GM21360 (cell line): ENCODE measurements at regions not wholly inside any gene's neighbourhood (a gene's known extent, or its start where the extent isn't known, plus 50 kb on each side); places are given as distances from the start of the nearest gene placed in this dataset.

Experiments used
- ATAC-seq: cut with Tn5 transposase; IDR thresholded peaks from one replicate; pipeline ENCODE4 v1.9.1; 2021; ENCODE audit warnings: mild to moderate bottlenecking, moderate library complexity; ENCODE audit not compliant: unreplicated experiment

DNA sequence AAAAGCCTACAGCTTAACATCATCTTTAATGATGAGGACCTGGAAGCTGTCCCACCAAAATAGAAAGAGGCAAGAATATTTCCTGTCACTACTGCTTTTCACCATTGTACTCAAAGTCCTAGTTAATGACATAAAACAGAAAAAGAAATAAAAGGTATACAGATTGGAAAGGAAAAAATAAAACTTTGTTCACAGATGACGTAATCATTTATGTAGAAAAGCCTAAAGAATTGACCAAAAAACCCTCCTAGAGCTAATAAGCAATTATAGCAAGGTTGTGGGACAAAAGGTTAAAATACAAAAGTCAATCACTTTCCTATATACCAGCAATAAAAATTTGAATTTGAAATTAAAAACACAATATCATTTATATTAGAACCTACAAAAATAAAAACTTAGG lies 97.2 kb upstream of the MDGA2 start:
- ATAC-seq: no peak

DNA sequence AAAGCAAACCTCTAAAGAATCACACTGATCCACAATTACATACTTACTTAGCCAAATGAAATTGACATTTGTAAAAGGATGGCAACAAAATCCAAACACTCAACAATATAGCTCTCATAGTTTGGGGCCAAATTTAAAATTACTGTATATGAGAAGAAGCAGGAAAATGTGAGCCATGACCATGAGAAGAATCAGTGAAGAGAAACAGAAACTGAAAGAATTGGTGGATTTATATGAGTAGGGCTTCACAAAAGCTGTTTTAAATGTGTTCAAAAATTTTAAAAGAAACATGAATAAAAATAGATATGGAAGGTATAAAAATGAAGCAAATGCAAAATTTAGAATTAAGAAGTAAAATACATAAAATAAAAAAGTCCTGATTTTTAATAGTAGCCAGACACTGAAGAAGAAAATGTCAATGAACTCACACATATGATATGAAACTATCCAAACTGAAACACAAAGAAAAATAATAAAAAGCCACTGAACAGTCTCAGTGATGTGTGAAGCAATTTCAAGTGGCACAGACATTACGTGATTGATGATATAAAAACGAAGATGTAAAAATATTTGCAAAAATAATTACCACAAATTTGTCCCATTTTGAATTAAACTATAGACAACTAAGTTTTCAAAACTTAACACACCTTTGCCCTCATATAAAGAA lies 87.9 kb upstream of the MDGA2 start:
- ATAC-seq: no peak

DNA sequence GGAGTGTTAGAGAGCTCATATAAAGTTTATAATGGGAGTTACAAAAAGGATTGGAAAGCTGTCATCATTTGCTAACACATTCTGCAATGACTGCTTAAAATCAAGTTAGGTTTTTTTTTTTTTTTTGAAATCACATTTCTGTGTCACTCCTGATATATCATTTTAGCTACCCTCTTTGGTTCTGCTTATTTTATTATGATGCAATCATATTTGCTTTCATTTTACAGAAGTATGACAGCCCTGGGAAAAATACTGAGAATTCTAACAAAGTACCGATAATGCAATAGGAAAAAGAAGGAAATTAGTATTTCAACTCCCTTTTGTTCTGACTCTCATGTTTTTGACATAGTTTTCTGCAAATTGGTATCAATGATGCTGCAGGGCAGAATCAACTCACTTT lies 71.6 kb upstream of the MDGA2 start:
- no peak for ATAC-seq

DNA sequence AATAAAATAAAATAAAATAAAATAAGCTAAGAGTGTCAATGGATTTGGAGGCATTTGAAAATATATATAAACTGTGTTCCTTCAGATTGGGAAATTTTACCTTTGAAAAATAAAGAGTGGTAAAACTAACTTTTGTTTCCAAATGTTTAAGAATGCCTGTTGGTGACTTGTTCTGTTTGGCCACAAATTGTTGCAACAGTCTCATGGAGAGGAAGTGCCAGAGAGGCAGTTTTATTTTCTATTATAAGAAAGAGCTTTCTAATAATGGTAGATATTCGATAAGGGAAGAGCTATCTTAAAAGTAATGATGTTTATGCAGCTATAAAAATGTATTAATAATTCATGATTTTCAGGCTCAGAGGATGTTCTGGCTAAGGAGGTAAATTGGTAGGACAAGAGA lies 68.8 kb upstream of the MDGA2 start:
- ATAC-seq: no peak

DNA sequence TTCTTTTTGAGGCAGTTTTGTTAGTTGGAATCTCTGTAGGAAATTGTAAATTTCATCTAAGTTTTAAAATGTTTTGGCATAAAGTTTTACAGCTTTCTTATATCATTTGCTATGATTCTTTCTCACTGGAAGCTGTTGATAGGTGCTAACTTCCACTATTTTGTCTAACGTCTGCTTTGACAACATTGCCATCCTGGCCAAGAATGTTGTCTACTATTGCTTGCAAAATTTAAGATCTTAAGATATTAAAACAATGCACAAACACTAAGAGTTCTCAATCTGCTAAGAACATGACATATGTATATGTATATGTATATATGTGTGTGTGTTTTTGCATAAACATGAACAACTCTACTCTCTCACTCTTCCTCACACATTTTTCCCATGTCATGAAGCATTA lies 64.1 kb upstream of the MDGA2 start:
- no peak for ATAC-seq

DNA sequence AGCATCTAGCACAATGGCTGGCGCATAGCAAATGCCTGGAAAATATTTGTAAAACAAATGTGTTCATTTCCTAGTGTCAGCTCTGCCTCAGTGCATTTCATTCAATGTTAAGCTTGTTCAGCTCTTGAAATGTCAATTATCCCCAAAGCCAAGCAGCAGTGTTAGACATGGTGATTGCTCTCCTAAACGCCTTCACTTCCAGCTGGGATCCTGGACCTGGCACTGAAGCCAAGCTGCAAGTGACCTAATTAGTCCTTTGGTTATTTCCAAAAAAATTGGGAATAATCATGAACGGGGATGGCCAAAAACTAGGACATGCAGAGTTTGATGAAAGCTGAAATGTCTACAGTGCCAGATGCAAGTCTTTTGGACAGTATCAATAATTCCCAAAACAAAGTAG lies 54.9 kb upstream of the MDGA2 start:
- no peak for ATAC-seq
